DMS79 treated with DMSO at 0.1 percent for 48 hours (cell line): ENCODE measurements at regions not wholly inside any gene's neighbourhood (a gene's known extent, or its start where the extent isn't known, plus 50 kb on each side); places are given as distances from the start of the nearest gene placed in this dataset.
"Not testable (repeated sequence)": the region's sequence is repeated elsewhere in the genome, so short reads cannot be mapped to it uniquely, and the experiment has no call there.

Experiments
- DNase-seq: peaks from one replicate; lab custom pipeline; 2025; lab: John Stamatoyannopoulos, UW

DNA sequence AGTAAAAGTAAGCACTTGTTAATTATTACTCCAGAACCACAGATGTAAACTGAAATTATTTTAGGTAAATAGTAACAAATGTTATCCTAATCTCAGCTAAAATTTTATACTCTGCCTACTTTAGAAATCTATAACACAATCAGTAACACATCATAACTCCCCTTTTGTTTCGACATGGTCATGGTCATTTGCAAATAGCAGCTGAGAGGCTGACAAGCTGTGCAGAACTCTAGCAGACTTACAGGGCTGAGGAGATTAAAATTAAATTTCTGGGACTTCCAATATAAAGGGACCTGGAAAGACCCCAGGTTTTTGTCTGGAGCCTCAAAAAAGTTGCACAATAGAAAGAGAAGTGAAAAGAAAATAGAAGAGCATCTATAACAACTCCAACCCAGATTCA, 88.8 kb downstream of the PRL start:
- peak; percentile 66 for DNase-seq

DNA sequence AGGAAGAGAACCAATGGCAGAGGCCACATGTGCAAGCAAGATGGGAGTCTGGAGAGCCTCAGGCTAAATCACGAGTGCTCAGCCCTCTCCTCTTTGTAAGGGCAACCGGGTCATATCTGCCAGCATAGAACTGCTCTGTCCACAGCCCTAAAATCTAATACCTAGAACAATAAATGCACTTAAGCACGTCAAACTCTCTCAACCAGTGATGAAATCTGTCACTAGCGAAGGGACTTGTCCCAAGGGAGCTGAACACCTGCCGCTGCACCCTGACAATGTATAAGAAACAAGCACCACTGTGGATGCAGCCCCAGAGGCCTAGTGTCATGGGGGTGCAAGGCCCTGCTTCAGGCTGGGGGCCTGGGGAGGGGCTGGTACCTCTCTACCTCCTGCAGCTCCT, 82.5 kb downstream of the PRL start:
- no peak for DNase-seq

DNA sequence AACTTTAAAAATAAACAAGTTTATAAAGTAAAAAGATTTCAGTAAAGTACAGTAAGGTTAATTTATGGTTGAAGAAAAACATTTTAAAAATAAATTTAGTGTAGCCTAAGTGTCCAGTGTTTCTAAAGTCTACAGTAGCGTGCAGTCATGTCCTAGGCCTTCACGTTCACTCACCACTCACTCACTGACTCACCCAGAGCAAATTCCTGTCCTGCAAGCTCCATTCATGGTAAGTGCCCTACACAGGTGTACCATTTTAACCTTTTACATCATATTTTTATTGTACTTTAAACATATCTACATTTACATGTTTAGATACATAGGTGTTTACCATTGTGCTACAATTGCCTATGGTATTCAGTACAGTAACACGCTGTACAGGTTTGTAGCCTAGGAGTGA, 81.4 kb downstream of the PRL start:
- DNase-seq: not testable (repeated sequence)

DNA sequence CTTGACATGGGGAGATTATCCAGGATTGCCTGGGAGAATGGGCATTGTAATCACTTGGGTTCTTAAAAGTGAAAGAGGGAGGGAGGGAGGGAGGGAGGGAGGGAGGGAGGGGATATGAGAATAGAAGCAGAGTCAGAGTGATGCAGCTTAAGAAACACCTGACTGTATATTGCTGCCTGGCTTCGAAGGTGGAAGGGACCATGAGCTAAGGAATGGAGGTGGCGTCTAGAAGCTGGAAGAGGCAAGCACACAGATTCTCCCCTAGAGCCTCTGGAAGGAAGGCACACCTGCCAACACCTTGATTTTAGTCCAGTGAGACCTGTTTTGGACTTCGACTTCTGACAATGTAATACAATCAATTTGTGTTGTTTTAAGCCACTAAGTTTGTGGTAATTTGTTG, 78.4 kb downstream of the PRL start:
- no peak for DNase-seq

DNA sequence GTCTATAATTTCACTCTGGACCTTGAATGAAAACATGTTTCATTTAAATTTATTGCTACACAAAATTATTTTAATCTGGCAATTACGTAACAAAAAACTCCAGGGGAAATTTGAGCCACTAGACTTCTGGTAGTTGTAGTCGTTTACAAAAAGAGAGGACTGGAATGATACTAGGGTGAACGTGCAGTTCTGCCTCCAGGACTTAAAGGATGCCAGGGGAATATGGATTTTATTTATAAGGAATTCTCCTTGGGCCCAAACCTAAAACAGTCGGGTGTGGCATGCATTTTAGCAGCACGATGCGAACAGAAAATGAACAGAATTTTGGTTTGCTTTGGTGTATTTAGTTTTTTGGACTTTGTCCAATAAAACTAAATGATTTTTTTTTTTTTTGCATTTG, 76.9 kb downstream of the PRL start:
- DNase-seq: no peak

DNA sequence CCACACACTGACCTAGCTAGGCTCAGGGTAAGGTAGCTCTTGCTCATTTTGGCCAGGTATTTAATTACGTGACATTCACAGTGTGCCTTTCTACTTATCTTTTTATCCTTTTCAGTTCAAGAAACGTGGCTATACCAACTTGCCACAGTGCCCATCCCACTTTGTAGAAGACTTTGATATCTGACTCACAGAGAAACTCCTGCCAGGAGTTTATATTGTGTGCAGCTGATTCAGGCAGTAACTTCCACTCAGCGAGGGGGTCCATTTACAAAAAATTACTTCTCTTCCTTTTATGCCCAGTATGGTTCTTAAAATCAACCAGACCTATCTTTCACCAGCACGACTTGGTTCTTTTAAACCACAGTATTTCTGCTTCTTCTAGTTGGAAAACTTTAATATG, 75.6 kb downstream of the PRL start:
- DNase-seq: no peak

DNA sequence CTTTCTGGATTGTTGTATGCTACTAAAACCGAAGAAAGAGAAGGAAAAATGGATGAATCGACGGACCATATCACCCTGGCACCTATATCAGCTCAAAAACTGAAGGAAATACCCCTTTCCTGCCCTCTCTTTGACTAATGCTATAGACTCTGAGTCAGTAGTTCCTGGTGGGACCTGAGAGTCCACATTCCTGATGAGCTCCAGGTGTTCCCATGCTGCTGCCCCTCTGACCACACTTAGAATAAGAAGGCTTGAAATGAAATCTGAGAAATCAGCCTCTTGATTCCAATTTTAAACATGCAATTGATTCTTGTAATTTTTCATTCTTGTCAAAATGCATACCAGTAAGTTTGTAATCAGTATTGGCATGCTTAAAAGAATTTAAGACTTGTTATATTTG, 75.2 kb downstream of the PRL start:
- DNase-seq: no peak

DNA sequence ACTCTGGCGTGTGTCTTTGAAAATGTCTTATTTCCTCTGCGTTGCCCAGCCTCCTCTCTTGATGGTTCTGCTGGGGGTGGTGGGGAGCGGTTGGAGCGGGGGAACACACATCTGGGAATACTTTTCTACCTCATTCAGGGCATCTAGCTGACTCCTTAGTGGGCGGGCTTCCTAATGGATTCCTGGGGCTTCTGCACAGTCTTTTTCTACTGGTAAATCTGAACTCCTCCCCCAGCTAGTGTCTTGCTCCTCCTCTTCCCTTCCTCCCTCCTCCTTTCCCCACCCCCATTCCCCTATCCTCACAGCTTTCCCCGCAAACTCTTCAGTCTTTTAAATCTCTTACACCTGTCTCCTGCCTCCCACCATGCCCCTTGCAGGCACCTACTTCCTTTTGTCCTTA, 74.4 kb downstream of the PRL start:
- no peak for DNase-seq

DNA sequence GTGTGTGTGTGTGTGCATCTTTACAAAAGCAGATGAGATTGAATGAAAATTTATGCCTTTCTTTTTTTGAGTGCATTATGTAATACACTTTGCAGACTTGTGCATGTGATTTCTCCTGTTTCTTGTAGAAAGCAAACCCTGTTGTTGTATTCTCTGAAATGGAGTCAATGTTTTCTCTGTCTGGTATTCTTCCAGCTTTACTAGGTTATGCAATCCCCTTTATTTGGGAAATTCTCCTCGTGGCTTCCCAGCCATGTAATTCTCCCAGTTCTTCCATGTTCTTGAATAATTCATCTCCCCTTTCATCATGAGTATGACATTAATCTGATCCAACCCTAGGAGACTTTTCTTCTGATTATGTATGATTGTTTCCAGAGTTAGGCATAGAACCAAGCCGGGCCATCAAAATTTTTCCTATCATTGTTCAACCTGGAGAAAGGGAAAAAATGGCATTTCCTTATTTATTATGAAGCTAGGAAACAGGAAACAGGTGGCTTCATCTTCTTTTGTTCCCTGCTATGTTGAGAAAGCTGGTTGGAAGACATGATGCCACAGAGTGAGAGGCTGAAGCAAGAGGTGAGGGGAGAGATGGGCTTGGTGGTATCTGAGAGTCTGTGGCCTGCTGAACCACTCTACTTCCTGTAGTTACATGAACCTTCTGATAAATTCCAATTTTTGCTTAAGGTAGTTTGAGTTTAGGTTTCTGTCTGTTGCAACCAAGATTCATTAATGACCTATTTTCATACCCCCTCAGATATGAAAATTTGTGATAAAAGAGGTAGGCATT, 68.8 kb downstream of the PRL start:
- DNase-seq: peak; percentile 24

DNA sequence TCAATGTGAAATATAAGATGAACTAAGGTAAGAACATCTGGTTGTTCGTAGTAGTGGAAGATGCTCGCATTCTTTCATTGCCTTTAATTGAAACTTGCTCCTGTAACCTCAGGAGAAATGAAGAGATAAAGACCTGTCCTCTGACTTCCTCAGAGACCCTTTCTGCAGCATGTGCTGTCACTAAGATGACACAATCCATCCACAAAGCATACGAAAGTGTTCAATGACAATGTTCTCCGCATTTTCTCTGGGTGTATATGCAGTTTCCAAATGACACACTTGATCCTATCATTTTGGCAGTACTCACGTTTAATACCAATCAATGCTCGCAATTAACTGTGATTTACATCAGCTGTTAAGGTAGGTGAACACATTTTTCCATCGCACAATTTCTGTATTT, 65.8 kb downstream of the PRL start:
- no peak for DNase-seq

DNA sequence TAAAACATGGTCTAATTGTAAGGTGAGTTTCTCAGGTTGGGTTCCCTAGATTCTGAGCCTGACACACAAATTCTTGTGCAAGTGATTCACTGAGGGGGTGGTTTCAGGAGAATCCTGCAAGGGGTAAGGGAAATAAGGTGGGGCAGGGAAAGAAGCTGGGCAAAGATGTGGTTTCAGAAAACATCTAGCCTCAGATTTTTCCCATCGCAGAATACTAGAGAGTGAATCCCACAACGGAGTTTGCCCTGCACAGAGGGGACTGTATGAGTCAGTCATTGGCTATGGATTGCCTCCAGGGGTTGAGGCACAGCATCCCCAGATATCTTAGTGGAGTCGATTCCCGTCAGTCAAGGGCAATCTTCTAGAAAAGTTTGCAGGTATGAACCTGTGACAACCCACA, 65.2 kb downstream of the PRL start:
- no peak for DNase-seq

DNA sequence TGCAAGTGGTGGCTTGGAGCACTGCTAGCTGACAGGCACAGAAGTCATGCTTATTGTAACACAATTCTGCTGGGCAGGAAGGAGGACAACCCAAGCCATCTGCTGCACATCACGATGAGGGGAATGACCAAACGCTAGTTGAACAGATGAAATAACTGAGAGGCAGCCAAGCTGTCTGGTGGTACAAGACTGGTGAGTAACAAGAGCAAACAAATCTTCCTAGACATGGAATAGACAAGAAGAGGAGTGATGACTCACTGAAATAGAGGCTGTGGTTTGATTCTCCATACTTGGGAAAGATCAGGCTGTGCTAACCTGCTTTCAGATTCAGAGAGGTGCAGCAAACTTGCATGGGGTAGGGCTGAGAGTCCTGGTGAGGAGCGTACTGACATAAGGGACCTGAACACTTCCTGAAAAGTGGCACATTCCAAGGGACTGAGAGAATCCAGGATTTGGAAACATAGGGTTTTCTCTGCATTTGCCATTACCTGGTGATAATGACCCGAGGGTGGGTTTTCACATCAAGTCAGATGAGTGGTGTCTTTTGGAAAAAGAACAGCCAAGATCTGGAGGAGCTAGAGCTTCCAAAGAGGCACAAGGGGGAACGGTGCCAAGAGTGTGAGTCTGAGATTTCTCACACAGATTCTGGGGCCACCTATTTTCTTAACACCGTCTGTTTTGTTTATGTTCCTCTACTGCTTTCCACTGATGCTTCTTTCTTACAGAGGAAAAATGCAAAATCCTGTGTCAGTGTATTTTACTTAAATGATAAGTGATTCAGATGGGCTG, 60.0 kb downstream of the PRL start:
- no peak for DNase-seq
